GM23338 (cell line): ENCODE measurements at regions not wholly inside any gene's neighbourhood (a gene's known extent, or its start where the extent isn't known, plus 50 kb on each side); places are given as distances from the start of the nearest gene placed in this dataset.

Experiments
- ATAC-seq: fragments of 200-7000 bp; cut with Tn5 transposase; 3 replicates; pipeline ENCODE4 v1.9.1; 2020
- DNase-seq: peaks from one replicate; pipeline ENCODE4 v3.0.0-alpha.2; 2015; ENCODE audit warnings: low spot score
- H2AFZ ChIP-seq: fragments of 200-600 bp; sonication (generic); 2 replicates; pipeline ENCODE4 v1.8.0; 2016; ENCODE audit warnings: antibody characterized with exemption, mild to moderate bottlenecking, moderate library complexity
- H3F3A ChIP-seq: fragments of 200-600 bp; sonication (generic); replicated peaks from 2 replicates; pipeline ENCODE4 v1.8.0; 2017; ENCODE audit warnings: antibody characterized with exemption, mixed run types, low read depth
- H3K27ac ChIP-seq: fragments of 200-600 bp; sonication (generic); 2 replicates; pipeline ENCODE4 v1.6.1; 2016; ENCODE audit warnings: low read depth
- H3K27me3 ChIP-seq: fragments of 200-600 bp; sonication (generic); 2 replicates; pipeline ENCODE4 v1.8.0; 2016; ENCODE audit warnings: mild to moderate bottlenecking, mixed run types, moderate library complexity; ENCODE audit not compliant: insufficient read depth
- H3K36me3 ChIP-seq: fragments of 200-600 bp; sonication (generic); 2 replicates; pipeline ENCODE4 v1.8.0; 2016; ENCODE audit warnings: mild to moderate bottlenecking; ENCODE audit not compliant: insufficient read depth
- H3K4me1 ChIP-seq: fragments of 200-600 bp; sonication (generic); 2 replicates; pipeline ENCODE4 v1.8.0; 2016; ENCODE audit warnings: mild to moderate bottlenecking, moderate library complexity; ENCODE audit not compliant: insufficient read depth
- H3K4me2 ChIP-seq: fragments of 200-600 bp; sonication (generic); 2 replicates; pipeline ENCODE4 v1.7.1; 2017; ENCODE audit warnings: mixed run types
- H3K4me3 ChIP-seq: fragments of 200-600 bp; sonication (generic); 2 replicates; pipeline ENCODE4 v1.6.1; 2016; ENCODE audit warnings: mixed run types
- H3K79me2 ChIP-seq: fragments of 200-600 bp; sonication (generic); replicated peaks from 2 replicates; pipeline ENCODE4 v1.8.0; 2017; ENCODE audit warnings: mild to moderate bottlenecking; ENCODE audit not compliant: insufficient read depth
- H3K9me2 ChIP-seq: fragments of 200-600 bp; sonication (generic); 2 replicates; pipeline ENCODE4 v1.8.0; 2017; ENCODE audit not compliant: insufficient read depth
- H4K20me1 ChIP-seq: fragments of 200-600 bp; sonication (generic); replicated peaks from 2 replicates; pipeline ENCODE4 v1.8.0; 2017; ENCODE audit warnings: mild to moderate bottlenecking; ENCODE audit not compliant: insufficient read depth
- H3K27ac Mint-ChIP-seq: 2 replicates; pipeline ENCODE4 v1.8.0; 2020; ENCODE audit warnings: inconsistent platforms, mild to moderate bottlenecking, moderate library complexity, mixed read lengths
- H3K27me3 Mint-ChIP-seq: 3 replicates; pipeline ENCODE4 v1.8.0; 2022; ENCODE audit warnings: low read depth, mild to moderate bottlenecking, moderate library complexity, mixed read lengths, inconsistent platforms; ENCODE audit not compliant: insufficient read depth, poor library complexity
- H3K36me3 Mint-ChIP-seq: 3 replicates; pipeline ENCODE4 v1.8.0; 2021; ENCODE audit warnings: low read depth, mild to moderate bottlenecking, inconsistent platforms, moderate library complexity, mixed read lengths
- H3K4me1 Mint-ChIP-seq: 3 replicates; pipeline ENCODE4 v1.8.0; 2020; ENCODE audit warnings: mild to moderate bottlenecking, inconsistent platforms, mixed read lengths
- H3K4me3 Mint-ChIP-seq: 3 replicates; pipeline ENCODE4 v1.8.0; 2021; ENCODE audit warnings: moderate library complexity, mild to moderate bottlenecking, inconsistent platforms, mixed read lengths
- H3K9me3 Mint-ChIP-seq: 3 replicates; pipeline ENCODE4 v1.8.0; 2020; ENCODE audit warnings: moderate library complexity, mild to moderate bottlenecking, inconsistent platforms, mixed read lengths
- CREB1 ChIP-seq: fragments of 250-450 bp; sonication (Bioruptor Pico); IDR thresholded peaks from 2 replicates; pipeline ENCODE4 v1.5.0; 2020; ENCODE audit warnings: low read depth, mild to moderate bottlenecking, moderate library complexity
- CTCF ChIP-seq, 2 experiments: fragments of 200-600 bp in 1 of 2; sonication (generic) in 1 of 2; conservative IDR thresholded peaks; 2 replicates each; pipeline versions ENCODE4 v1.5.1 to v1.6.1; 2016 to 2017; ENCODE audit warnings: antibody characterized with exemption in 2 of 2, low read depth in 2 of 2, mild to moderate bottlenecking in 2 of 2, moderate library complexity in 1 of 2
- ETS1 ChIP-seq: IDR thresholded peaks from 2 replicates; pipeline ENCODE4 v1.6.1; 2016; ENCODE audit warnings: antibody characterized with exemption
- EZH2 ChIP-seq: fragments of 200-600 bp; sonication (generic); IDR thresholded peaks from one replicate; pipeline ENCODE4 v1.8.0; 2017; ENCODE audit warnings: antibody characterized with exemption, mild to moderate bottlenecking, low read depth; ENCODE audit not compliant: unreplicated experiment
- EZH2phosphoT487 ChIP-seq: fragments of 200-600 bp; sonication (generic); IDR thresholded peaks from one replicate; pipeline ENCODE4 v1.8.1; 2018; ENCODE audit warnings: antibody characterized with exemption; ENCODE audit not compliant: unreplicated experiment
- JUNB ChIP-seq: IDR thresholded peaks from one replicate; pipeline ENCODE4 v1.6.1; 2016; ENCODE audit warnings: antibody characterized with exemption; ENCODE audit not compliant: unreplicated experiment
- NANOG ChIP-seq: IDR thresholded peaks from 2 replicates; pipeline ENCODE4 v1.6.1; 2016; ENCODE audit warnings: antibody characterized with exemption, borderline replicate concordance
- POLR2AphosphoS5 ChIP-seq: IDR thresholded peaks from 2 replicates; pipeline ENCODE4 v1.6.1; 2016; ENCODE audit warnings: antibody characterized with exemption, low read depth
- REST ChIP-seq: IDR thresholded peaks from one replicate; pipeline ENCODE4 v1.6.1; 2018; ENCODE audit warnings: antibody characterized with exemption; ENCODE audit not compliant: unreplicated experiment
- STAT1 ChIP-seq: IDR thresholded peaks from one replicate; pipeline ENCODE4 v1.6.1; 2016; ENCODE audit warnings: antibody characterized with exemption; ENCODE audit not compliant: unreplicated experiment
- ZNF114 ChIP-seq: fragments of 250-450 bp; sonication (Bioruptor Pico); IDR thresholded peaks from 2 replicates; pipeline ENCODE4 v1.5.0; 2020; ENCODE audit warnings: mild to moderate bottlenecking, moderate library complexity
- ZNF331 ChIP-seq: fragments of 250-450 bp; sonication (Bioruptor Pico); IDR thresholded peaks from 2 replicates; pipeline ENCODE4 v1.5.0; 2020; ENCODE audit warnings: low read depth, mild to moderate bottlenecking, moderate library complexity
- ZNF462 ChIP-seq: fragments of 250-450 bp; sonication (Bioruptor Pico); IDR thresholded peaks from 2 replicates; pipeline ENCODE4 v1.5.0; 2020; ENCODE audit warnings: mild to moderate bottlenecking, moderate library complexity

GRCh38 chr2:37826611-37827010 lies 98.5 kb upstream of the RMDN2 start:
- H3K27me3 ChIP-seq, result no peaks in the 10 kb centered on the region
- H3K4me3 Mint-ChIP-seq, result no peak overlapping the region
- no peaks in the 10 kb centered on the region for H3K36me3 Mint-ChIP-seq
- no peaks in the 10 kb centered on the region for H3K4me1 Mint-ChIP-seq
- H3K36me3 ChIP-seq, result no peaks in the 10 kb centered on the region
- H3K27ac ChIP-seq, result no peak overlapping the region
- H3K4me2 ChIP-seq, result no peak overlapping the region
- no peaks in the 10 kb centered on the region for H3F3A ChIP-seq
- peaks cover 2% of the 10 kb centered on the region for H3K27me3 Mint-ChIP-seq
- H2AFZ ChIP-seq, result no peak overlapping the region; the same call in 1 of the 2 replicates
- peaks cover 4% of the 10 kb centered on the region; the same call in 1 of the 2 replicates for H3K9me2 ChIP-seq
- DNase-seq, result no peak
- no peaks in the 10 kb centered on the region for H3K79me2 ChIP-seq
- ATAC-seq, result no peak
- H3K9me3 Mint-ChIP-seq, result no peaks in the 10 kb centered on the region
- no peaks in the 10 kb centered on the region for H3K4me1 ChIP-seq
- no peaks in the 10 kb centered on the region for H4K20me1 ChIP-seq
- no peak overlapping the region for H3K27ac Mint-ChIP-seq
- TF ChIP-seq EZH2phosphoT487, result no peak
- TF ChIP-seq CTCF (conservative IDR thresholded peaks at IDR 0.05; ENCODE audit: low read depth in 2 of 2), result no peak
- TF ChIP-seq NANOG, result no peak
- no peak for TF ChIP-seq ETS1
- TF ChIP-seq STAT1, result no peak
- TF ChIP-seq ZNF114 (CRISPR knock-in tag), result no peak
- no peak for TF ChIP-seq ZNF462 (CRISPR knock-in tag)
- TF ChIP-seq EZH2, result no peak
- TF ChIP-seq CREB1, result no peak
- TF ChIP-seq JUNB, result no peak
- no peak for TF ChIP-seq ZNF331 (CRISPR knock-in tag)
- no peak for TF ChIP-seq REST
- no peak for TF ChIP-seq POLR2AphosphoS5
- H3K4me3 ChIP-seq, result no peak overlapping the region
